ENCODE measurements at regions not wholly inside any gene's neighbourhood (a gene's known extent, or its start where the extent isn't known, plus 50 kb on each side); places are given as distances from the start of the nearest gene placed in this dataset.

GRCh38 chr7:37518266-37518665 lies 69.6 kb upstream of the ELMO1 start:
- no peak for DNase-seq (ENCODE audit: low read depth)
- no peak for TF ChIP-seq CTCF (IDR thresholded peaks at IDR 0.05; ENCODE audit: insufficient read depth, low read length)
- H3K4me3 ChIP-seq (ENCODE audit: low read depth, low read length), result no peak overlapping the region

- no peak for DNase-seq (ENCODE audit: low read depth)
- TF ChIP-seq CTCF (IDR thresholded peaks at IDR 0.05; ENCODE audit: insufficient read depth, low read length), result no peak
- no peak overlapping the region for H3K4me3 ChIP-seq (ENCODE audit: low read depth, low read length)
Measured at GRCh38 chr7:37524056-37524455, 75.4 kb upstream of the ELMO1 start.

GRCh38 chr7:37524797-37525196 lies 76.1 kb upstream of the ELMO1 start:
- H3K4me3 ChIP-seq (ENCODE audit: low read depth, low read length), result no peak overlapping the region
- DNase-seq (ENCODE audit: low read depth), result no peak
- no peak for TF ChIP-seq CTCF (IDR thresholded peaks at IDR 0.05; ENCODE audit: insufficient read depth, low read length)

- no peak overlapping the region for H3K4me3 ChIP-seq (ENCODE audit: low read depth, low read length)
- no peak for TF ChIP-seq CTCF (IDR thresholded peaks at IDR 0.05; ENCODE audit: insufficient read depth, low read length)
- no peak for DNase-seq (ENCODE audit: low read depth)
Measured at GRCh38 chr7:37526623-37527022, 78.0 kb upstream of the ELMO1 start.

GRCh38 chr7:37527109-37527508 lies 78.4 kb upstream of the ELMO1 start:
- H3K4me3 ChIP-seq (ENCODE audit: low read depth, low read length), result no peak overlapping the region
- no peak for TF ChIP-seq CTCF (IDR thresholded peaks at IDR 0.05; ENCODE audit: insufficient read depth, low read length)
- DNase-seq (ENCODE audit: low read depth), result no peak

- no peak overlapping the region for H3K4me3 ChIP-seq (ENCODE audit: low read depth, low read length)
- DNase-seq (ENCODE audit: low read depth), result no peak
- TF ChIP-seq CTCF (IDR thresholded peaks at IDR 0.05; ENCODE audit: insufficient read depth, low read length), result no peak
Measured at GRCh38 chr7:37531225-37531624, 82.6 kb upstream of the ELMO1 start.

GRCh38 chr7:37532636-37533035 lies 84.0 kb upstream of the ELMO1 start:
- H3K4me3 ChIP-seq (ENCODE audit: low read depth, low read length), result no peak overlapping the region
- no peak for TF ChIP-seq CTCF (IDR thresholded peaks at IDR 0.05; ENCODE audit: insufficient read depth, low read length)
- DNase-seq (ENCODE audit: low read depth), result no peak

Measured in fibroblast of the aortic adventitia (primary cell).